Calu3 (cell line): ENCODE measurements at regions not wholly inside any gene's neighbourhood (a gene's known extent, or its start where the extent isn't known, plus 50 kb on each side); places are given as distances from the start of the nearest gene placed in this dataset.
"Not testable (repeated sequence)": the region's sequence is repeated elsewhere in the genome, so short reads cannot be mapped to it uniquely, and the experiment has no call there.

ENCODE experiments used
- BruUV-seq: library from RNA; stranded (reverse); fragments of 400-500 nt; replicated peaks from 2 replicates; lab custom pipeline; 2021; lab: Mats Ljungman, UMichigan
- CTCF ChIA-PET: fragments of 300-600 bp; sonication (Branson Sonifier 250); formaldehyde crosslinking; loops from one replicate; lab custom pipeline; 2022; ENCODE audit warnings: antibody characterized with exemption; lab: Charles Lee
- DNase-seq: peaks from one replicate; pipeline ENCODE4 v3.0.0; 2022
- H3K27ac Mint-ChIP-seq: one replicate; pipeline ENCODE4 v1.8.0; 2022; ENCODE audit warnings: mixed read lengths; ENCODE audit not compliant: unreplicated experiment
- H3K27me3 Mint-ChIP-seq: one replicate; pipeline ENCODE4 v1.8.0; 2022; ENCODE audit warnings: mixed read lengths; ENCODE audit not compliant: unreplicated experiment
- H3K36me3 Mint-ChIP-seq: one replicate; pipeline ENCODE4 v1.8.0; 2022; ENCODE audit warnings: mild to moderate bottlenecking, moderate library complexity, mixed read lengths; ENCODE audit not compliant: insufficient read depth, unreplicated experiment
- H3K4me1 Mint-ChIP-seq: one replicate; pipeline ENCODE4 v1.8.0; 2022; ENCODE audit warnings: mild to moderate bottlenecking, low read depth, mixed read lengths; ENCODE audit not compliant: unreplicated experiment
- H3K4me3 Mint-ChIP-seq: one replicate; pipeline ENCODE4 v1.8.0; 2022; ENCODE audit warnings: mild to moderate bottlenecking, low read depth, moderate library complexity, mixed read lengths; ENCODE audit not compliant: unreplicated experiment
- H3K9me3 Mint-ChIP-seq: one replicate; pipeline ENCODE4 v1.8.0; 2022; ENCODE audit warnings: low read depth, mixed read lengths; ENCODE audit not compliant: unreplicated experiment
- intact Hi-C: fragments of 100-400 bp; cut with micrococcal nuclease; formaldehyde crosslinking; loops from one replicate; pipeline ENCODE4 v1.10.0; 2022; ENCODE audit not compliant: unreplicated experiment
- TF ChIP-seq, protein P1 (sequence below): fragments of 200-600 bp; IDR thresholded peaks from one replicate; pipeline ENCODE4 v1.8.0; 2022; ENCODE audit warnings: antibody characterized with exemption; ENCODE audit not compliant: unreplicated experiment

GRCh38 chr10:23657677-23658076, 218.8 kb downstream of the OTUD1 start:
- BruUV-seq: no TSS peak

DNA sequence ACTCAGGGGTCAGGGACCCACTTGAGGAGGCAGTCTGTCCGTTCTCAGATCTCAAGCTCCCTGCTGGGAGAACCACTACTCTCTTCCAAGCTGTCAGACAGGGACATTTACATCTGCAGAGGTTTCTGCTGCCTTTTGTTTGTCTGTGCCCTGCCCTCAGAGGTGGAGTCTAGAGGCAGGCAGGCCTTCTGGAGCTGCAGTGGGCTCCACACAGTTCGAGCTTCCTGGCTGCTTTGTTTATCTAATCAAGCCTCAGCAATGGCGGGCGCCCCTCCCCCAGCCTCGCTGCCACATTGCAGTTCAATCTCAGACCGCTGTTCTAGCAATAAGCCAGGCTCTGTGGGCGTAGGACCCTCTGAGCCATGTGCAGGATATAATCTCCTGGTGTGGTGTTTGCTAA, 233.0 kb downstream of the OTUD1 start:
- H3K9me3 Mint-ChIP-seq, DNase-seq, intact Hi-C loops, H3K27ac Mint-ChIP-seq, BruUV-seq, H3K4me3 Mint-ChIP-seq, H3K4me1 Mint-ChIP-seq, H3K36me3 Mint-ChIP-seq: not testable (repeated sequence)
- CTCF ChIA-PET: interaction anchor here (0.6 kb wide), 1 partner anchor 414 kb away, joined by 3 read pairs; no protein-coding TSS in a partner anchor
- peaks cover 13% of the 10 kb centered on the region for H3K27me3 Mint-ChIP-seq

More at GRCh38 chr10:23657677-23658076, 218.8 kb downstream of the OTUD1 start:
- peaks cover 2% of the 10 kb centered on the region for H3K9me3 Mint-ChIP-seq
- H3K27me3 Mint-ChIP-seq: peaks cover 73% of the 10 kb centered on the region
- TF ChIP-seq, protein P1, sequence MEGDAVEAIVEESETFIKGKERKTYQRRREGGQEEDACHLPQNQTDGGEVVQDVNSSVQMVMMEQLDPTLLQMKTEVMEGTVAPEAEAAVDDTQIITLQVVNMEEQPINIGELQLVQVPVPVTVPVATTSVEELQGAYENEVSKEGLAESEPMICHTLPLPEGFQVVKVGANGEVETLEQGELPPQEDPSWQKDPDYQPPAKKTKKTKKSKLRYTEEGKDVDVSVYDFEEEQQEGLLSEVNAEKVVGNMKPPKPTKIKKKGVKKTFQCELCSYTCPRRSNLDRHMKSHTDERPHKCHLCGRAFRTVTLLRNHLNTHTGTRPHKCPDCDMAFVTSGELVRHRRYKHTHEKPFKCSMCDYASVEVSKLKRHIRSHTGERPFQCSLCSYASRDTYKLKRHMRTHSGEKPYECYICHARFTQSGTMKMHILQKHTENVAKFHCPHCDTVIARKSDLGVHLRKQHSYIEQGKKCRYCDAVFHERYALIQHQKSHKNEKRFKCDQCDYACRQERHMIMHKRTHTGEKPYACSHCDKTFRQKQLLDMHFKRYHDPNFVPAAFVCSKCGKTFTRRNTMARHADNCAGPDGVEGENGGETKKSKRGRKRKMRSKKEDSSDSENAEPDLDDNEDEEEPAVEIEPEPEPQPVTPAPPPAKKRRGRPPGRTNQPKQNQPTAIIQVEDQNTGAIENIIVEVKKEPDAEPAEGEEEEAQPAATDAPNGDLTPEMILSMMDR: no peak
- H3K4me3 Mint-ChIP-seq: no peak overlapping the region
- no peaks in the 10 kb centered on the region for H3K4me1 Mint-ChIP-seq
- intact Hi-C loops: loop anchor here (5.0 to 10.0 kb wide), 2 partner anchors 123 to 360 kb away; no protein-coding TSS in a partner anchor
- DNase-seq: no peak
- H3K36me3 Mint-ChIP-seq: no peaks in the 10 kb centered on the region
- CTCF ChIA-PET: no interaction called here
- no peak overlapping the region for H3K27ac Mint-ChIP-seq

- Mint-ChIP-seq H3K4me3 (no peak overlapping the region), H3K36me3 (no peaks in the 10 kb centered on the region), H3K4me1 (no peaks in the 10 kb centered on the region), H3K9me3 (no peaks in the 10 kb centered on the region), H3K27me3 (peaks cover 11% of the 10 kb centered on the region), H3K27ac (no peak overlapping the region)
- DNase-seq: no peak
- TF ChIP-seq, protein P1: no peak
- no TSS peak for BruUV-seq
- intact Hi-C loops: no loop called here
- CTCF ChIA-PET: no interaction called here
These were observed 236.7 kb downstream of the OTUD1 start for GRCh38 chr10:23675585-23675984.

- BruUV-seq: no TSS peak
- no peak overlapping the region for H3K27ac Mint-ChIP-seq
These were observed 237.4 kb downstream of the OTUD1 start for GRCh38 chr10:23676296-23676695.

GRCh38 chr10:23686722-23687121, 247.8 kb downstream of the OTUD1 start:
- no peaks in the 10 kb centered on the region for H3K36me3 Mint-ChIP-seq
- BruUV-seq: no TSS peak
- H3K27ac Mint-ChIP-seq: no peak overlapping the region
- no peaks in the 10 kb centered on the region for H3K9me3 Mint-ChIP-seq
- H3K27me3 Mint-ChIP-seq: peaks cover 60% of the 10 kb centered on the region
- CTCF ChIA-PET: no interaction called here
- H3K4me1 Mint-ChIP-seq: no peaks in the 10 kb centered on the region
- TF ChIP-seq, protein P1: no peak
- H3K4me3 Mint-ChIP-seq: no peak overlapping the region
- DNase-seq: no peak
- intact Hi-C loops: no loop called here

More at GRCh38 chr10:23676296-23676695, 237.4 kb downstream of the OTUD1 start:
- peaks cover 3% of the 10 kb centered on the region for H3K27me3 Mint-ChIP-seq
- H3K4me3 Mint-ChIP-seq: no peak overlapping the region
- H3K36me3 Mint-ChIP-seq: no peaks in the 10 kb centered on the region
- H3K4me1 Mint-ChIP-seq: no peaks in the 10 kb centered on the region
- no peaks in the 10 kb centered on the region for H3K9me3 Mint-ChIP-seq
- TF ChIP-seq, protein P1: no peak
- DNase-seq: no peak
- CTCF ChIA-PET: no interaction called here
- intact Hi-C loops: no loop called here
